Progenitor cell of endocrine pancreas (in vitro differentiated cells): ENCODE measurements at regions not wholly inside any gene's neighbourhood (a gene's known extent, or its start where the extent isn't known, plus 50 kb on each side); places are given as distances from the start of the nearest gene placed in this dataset.

Experiments used
- DNase-seq: peaks from one replicate; pipeline ENCODE4 v3.0.0; 2021; ENCODE audit warnings: low spot score; ENCODE audit not compliant: unreplicated experiment
- H3K27ac Mint-ChIP-seq: 2 replicates; pipeline ENCODE4 v1.8.0; 2021; ENCODE audit warnings: mild to moderate bottlenecking, moderate library complexity, mixed read lengths
- H3K27me3 Mint-ChIP-seq: 2 replicates; pipeline ENCODE4 v1.8.0; 2021; ENCODE audit warnings: mixed read lengths
- H3K36me3 Mint-ChIP-seq: 2 replicates; pipeline ENCODE4 v1.8.0; 2022; ENCODE audit warnings: mixed read lengths; ENCODE audit not compliant: insufficient read depth
- H3K4me1 Mint-ChIP-seq: 2 replicates; pipeline ENCODE4 v1.8.0; 2021; ENCODE audit warnings: low read depth, mixed read lengths
- H3K4me3 Mint-ChIP-seq: 2 replicates; pipeline ENCODE4 v1.8.0; 2021; ENCODE audit warnings: low read depth, mild to moderate bottlenecking, moderate library complexity, mixed read lengths
- H3K9me3 Mint-ChIP-seq: 2 replicates; pipeline ENCODE4 v1.8.0; 2021; ENCODE audit warnings: low read depth, mixed read lengths
- CTCF ChIP-seq: fragments of 200-600 bp; sonication (generic); IDR thresholded peaks from one replicate; pipeline ENCODE4 v1.5.0; 2021; ENCODE audit warnings: antibody characterized with exemption, mild to moderate bottlenecking; ENCODE audit not compliant: unreplicated experiment

- no peaks in the 10 kb centered on the region for H3K36me3 Mint-ChIP-seq
- no peaks in the 10 kb centered on the region for H3K9me3 Mint-ChIP-seq
- TF ChIP-seq CTCF, result no peak
- peaks cover 7% of the 10 kb centered on the region for H3K4me1 Mint-ChIP-seq
- H3K4me3 Mint-ChIP-seq, result no peak overlapping the region
- DNase-seq, result no peak
- H3K27ac Mint-ChIP-seq, result no peak overlapping the region
- H3K27me3 Mint-ChIP-seq, result no peaks in the 10 kb centered on the region
Observed at GRCh38 chr15:37252530-37252929, 152.2 kb upstream of the MEIS2 start.

DNA sequence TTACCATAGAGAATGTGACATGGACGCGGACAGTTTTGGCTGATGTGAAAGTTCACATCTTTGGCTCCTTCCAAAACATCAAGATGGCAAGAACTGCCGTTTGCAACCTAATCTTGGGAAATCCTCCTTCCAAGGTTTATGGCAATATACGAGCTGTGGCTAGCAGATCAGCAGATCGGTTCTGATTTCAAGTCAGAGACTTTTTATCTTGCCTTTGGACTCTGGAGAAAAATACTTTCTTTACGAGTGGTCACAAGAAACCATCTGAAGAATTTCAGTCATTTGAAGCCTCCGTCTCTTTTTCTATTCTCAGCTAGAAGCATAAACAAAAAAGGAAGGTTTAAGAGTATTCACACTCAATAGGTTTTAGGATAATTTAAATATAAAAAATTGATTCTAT is 153.5 kb upstream of the MEIS2 start:
- no peak overlapping the region for H3K4me3 Mint-ChIP-seq
- H3K4me1 Mint-ChIP-seq, result peaks cover 7% of the 10 kb centered on the region
- H3K9me3 Mint-ChIP-seq, result no peaks in the 10 kb centered on the region
- H3K36me3 Mint-ChIP-seq, result no peaks in the 10 kb centered on the region
- TF ChIP-seq CTCF, result no peak
- H3K27me3 Mint-ChIP-seq, result no peaks in the 10 kb centered on the region
- H3K27ac Mint-ChIP-seq, result no peak overlapping the region
- DNase-seq, result no peak

DNA sequence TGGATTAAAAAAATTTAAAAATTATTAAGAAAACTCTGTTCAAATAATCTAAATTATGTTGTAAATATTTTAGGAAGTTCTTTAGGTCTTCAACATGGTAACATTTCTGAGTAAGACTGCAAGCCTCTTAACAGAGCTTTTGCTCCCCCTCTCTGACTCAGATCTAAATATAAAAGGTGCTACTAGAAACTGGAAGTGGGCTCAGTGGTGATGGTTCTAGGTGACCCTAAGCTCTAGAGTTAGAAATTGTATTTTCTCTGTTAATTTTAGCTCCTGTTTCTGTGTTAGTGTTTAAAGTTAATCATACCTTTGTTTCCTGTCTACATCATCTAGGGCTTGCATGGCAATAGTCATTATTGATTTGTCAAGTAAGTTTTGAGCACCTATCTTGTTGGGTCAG is 159.9 kb upstream of the MEIS2 start:
- no peaks in the 10 kb centered on the region for H3K27me3 Mint-ChIP-seq
- no peaks in the 10 kb centered on the region for H3K9me3 Mint-ChIP-seq
- DNase-seq, result no peak
- H3K4me1 Mint-ChIP-seq, result no peaks in the 10 kb centered on the region
- TF ChIP-seq CTCF, result no peak
- H3K27ac Mint-ChIP-seq, result no peak overlapping the region
- no peak overlapping the region for H3K4me3 Mint-ChIP-seq
- no peaks in the 10 kb centered on the region for H3K36me3 Mint-ChIP-seq

- DNase-seq, result no peak
- no peaks in the 10 kb centered on the region for H3K36me3 Mint-ChIP-seq
- H3K27ac Mint-ChIP-seq, result peak overlapping the region; percentile 38
- no peaks in the 10 kb centered on the region for H3K9me3 Mint-ChIP-seq
- H3K4me3 Mint-ChIP-seq, result no peak overlapping the region
- H3K4me1 Mint-ChIP-seq, result no peaks in the 10 kb centered on the region
- no peak for TF ChIP-seq CTCF
- H3K27me3 Mint-ChIP-seq, result no peaks in the 10 kb centered on the region
Observed at GRCh38 chr15:37261685-37262084, 161.3 kb upstream of the MEIS2 start.

DNA sequence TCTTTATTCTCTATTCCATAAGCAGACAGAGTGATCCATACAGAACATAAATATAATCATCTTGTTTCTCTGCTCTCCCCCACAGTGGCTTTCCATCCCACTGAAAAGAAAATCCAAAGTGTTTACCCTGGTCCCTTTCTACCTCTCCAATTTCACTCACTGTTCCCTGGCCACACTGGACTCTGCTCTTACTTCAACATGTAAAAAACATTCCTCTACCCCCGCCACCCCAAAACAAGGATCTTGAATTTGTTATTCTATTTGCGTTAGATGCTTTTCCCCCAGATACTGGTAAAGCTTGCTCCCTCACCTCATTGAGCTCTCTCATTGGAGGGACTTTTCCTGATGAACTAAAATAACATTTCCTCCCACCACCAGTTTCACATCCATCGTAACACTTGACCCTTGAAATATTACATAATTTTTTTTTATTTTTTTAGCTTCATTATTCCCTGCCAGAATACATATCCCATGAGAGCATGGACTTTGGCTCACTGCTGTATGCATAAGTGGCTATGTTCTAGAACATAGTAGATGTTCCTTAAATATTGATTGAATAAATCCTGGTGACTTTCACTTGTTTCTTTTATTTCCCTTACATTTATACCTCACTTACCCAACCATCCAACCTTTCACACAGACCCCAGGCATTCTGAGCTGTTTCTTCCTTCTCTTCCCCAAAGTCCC is 162.7 kb upstream of the MEIS2 start:
- H3K4me1 Mint-ChIP-seq, result no peaks in the 10 kb centered on the region
- H3K36me3 Mint-ChIP-seq, result no peaks in the 10 kb centered on the region
- no peak for TF ChIP-seq CTCF
- H3K4me3 Mint-ChIP-seq, result no peak overlapping the region
- H3K27ac Mint-ChIP-seq, result no peak overlapping the region
- H3K27me3 Mint-ChIP-seq, result no peaks in the 10 kb centered on the region
- H3K9me3 Mint-ChIP-seq, result no peaks in the 10 kb centered on the region
- DNase-seq, result no peak
